ENCODE measurements at regions not wholly inside any gene's neighbourhood (a gene's known extent, or its start where the extent isn't known, plus 50 kb on each side); places are given as distances from the start of the nearest gene placed in this dataset.

- no TSS peak for BruUV-seq (replicated peaks)
- Histone ChIP-seq H3K27me3 (ENCODE audit: insufficient read depth, low read length) (no peaks in the 10 kb centered on the region), H3K4me1 (ENCODE audit: control insufficient read depth in 1 of 2, insufficient read depth in 2 of 2, low read length in 2 of 2) (no peaks in the 10 kb centered on the region), H3K79me2 (ENCODE audit: insufficient read depth, low read length) (no peaks in the 10 kb centered on the region), H3K4me3 (replicated peaks in 1 of 2; ENCODE audit: low read depth in 1 of 2, low read length in 2 of 2) (no peak overlapping the region), H3K36me3 (ENCODE audit: control insufficient read depth in 1 of 2, insufficient read depth in 2 of 2, low read length in 2 of 2) (no peaks in the 10 kb centered on the region), H2AFZ (ENCODE audit: low read depth, low read length, poor library complexity, severe bottlenecking) (no peak overlapping the region), H3K9me3 (ENCODE audit: control insufficient read depth in 1 of 2, insufficient read depth in 1 of 2, low read depth in 1 of 2, low read length in 2 of 2) (no peaks in the 10 kb centered on the region), H3K27ac (ENCODE audit: low read depth, low read length) (no peak overlapping the region), H3K4me2 (ENCODE audit: low read length) (no peak overlapping the region), H3K9ac (ENCODE audit: low read length) (no peak overlapping the region), H3K9me2 (ENCODE audit: insufficient read depth) (no peaks in the 10 kb centered on the region), H4K20me1 (ENCODE audit: insufficient read depth) (no peaks in the 10 kb centered on the region)
- CTCF ChIA-PET: no interaction called here
- RAD21 ChIA-PET (ENCODE audit: low non-redundant PET in 1 of 2, low total read pairs in 2 of 2, uncharacterized antibody in 2 of 2, unreplicated experiment in 2 of 2): no interaction called here
- TF ChIP-seq CTCF (IDR thresholded peaks at IDR 0.05 in 2 of 3, conservative IDR thresholded peaks at IDR 0.05 in 1 of 3; ENCODE audit: borderline replicate concordance in 1 of 3, insufficient read depth in 1 of 3, low read depth in 2 of 3, low read length in 2 of 3) (no peak), CEBPB (IDR thresholded peaks at IDR 0.05; ENCODE audit: low read depth) (no peak), FOSL1 (IDR thresholded peaks at IDR 0.05; ENCODE audit: low read depth) (no peak), EZH2 (IDR thresholded peaks at IDR 0.05) (no peak), POLR2AphosphoS5 (IDR thresholded peaks at IDR 0.05; ENCODE audit: low read depth, low read length) (no peak), ELF1 (IDR thresholded peaks at IDR 0.05; ENCODE audit: borderline replicate concordance, low read depth) (no peak), ZFX (IDR thresholded peaks at IDR 0.05) (no peak), POLR2A (IDR thresholded peaks at IDR 0.05; ENCODE audit: borderline replicate concordance, extremely low read depth, insufficient read depth, insufficient read length) (no peak), SP1 (IDR thresholded peaks at IDR 0.05; ENCODE audit: low read depth) (no peak)
- ATAC-seq: no peak
- intact Hi-C loops (cut with micrococcal nuclease): no loop called here
- no peak for DNase-seq (ENCODE audit: low read depth, low spot score)
- POLR2A ChIA-PET: interaction anchor here (0.6 kb wide), 1 partner anchor 872 kb away, joined by 3 read pairs; no protein-coding TSS in a partner anchor
Measured at GRCh38 chr3:162377608-162378007, 881.0 kb downstream of the OTOL1 start.

- no peak overlapping the region for H3K27ac ChIP-seq (ENCODE audit: low read depth, low read length)
- H3K4me3 ChIP-seq (replicated peaks in 1 of 2; ENCODE audit: low read depth in 1 of 2, low read length in 2 of 2): no peak overlapping the region
- POLR2A ChIA-PET: no interaction called here
- intact Hi-C loops (cut with micrococcal nuclease): no loop called here
- H3K9me2 ChIP-seq (ENCODE audit: insufficient read depth): no peaks in the 10 kb centered on the region
- CTCF ChIA-PET: no interaction called here
- no TSS peak for BruUV-seq (replicated peaks)
- ATAC-seq: no peak
- H3K36me3 ChIP-seq (ENCODE audit: control insufficient read depth in 1 of 2, insufficient read depth in 2 of 2, low read length in 2 of 2): no peaks in the 10 kb centered on the region
- no peak for DNase-seq (ENCODE audit: low read depth, low spot score)
- H3K4me1 ChIP-seq (ENCODE audit: control insufficient read depth in 1 of 2, insufficient read depth in 2 of 2, low read length in 2 of 2): no peaks in the 10 kb centered on the region; a peak in 1 of 4 replicates
- no peaks in the 10 kb centered on the region for H4K20me1 ChIP-seq (ENCODE audit: insufficient read depth)
- no peaks in the 10 kb centered on the region for H3K27me3 ChIP-seq (ENCODE audit: insufficient read depth, low read length)
- RAD21 ChIA-PET (ENCODE audit: low non-redundant PET in 1 of 2, low total read pairs in 2 of 2, uncharacterized antibody in 2 of 2, unreplicated experiment in 2 of 2): no interaction called here
- H3K79me2 ChIP-seq (ENCODE audit: insufficient read depth, low read length): no peaks in the 10 kb centered on the region
- no peak overlapping the region for H2AFZ ChIP-seq (ENCODE audit: low read depth, low read length, poor library complexity, severe bottlenecking)
- H3K9me3 ChIP-seq (ENCODE audit: control insufficient read depth in 1 of 2, insufficient read depth in 1 of 2, low read depth in 1 of 2, low read length in 2 of 2): no peaks in the 10 kb centered on the region
- no peak overlapping the region for H3K4me2 ChIP-seq (ENCODE audit: low read length)
- no peak overlapping the region for H3K9ac ChIP-seq (ENCODE audit: low read length)
- no peak for TF ChIP-seq JUND (IDR thresholded peaks at IDR 0.05)
- TF ChIP-seq MAX (IDR thresholded peaks at IDR 0.05): no peak
- no peak for TF ChIP-seq CTCF (IDR thresholded peaks at IDR 0.05 in 2 of 3, conservative IDR thresholded peaks at IDR 0.05 in 1 of 3; ENCODE audit: borderline replicate concordance in 1 of 3, insufficient read depth in 1 of 3, low read depth in 2 of 3, low read length in 2 of 3)
- no peak for TF ChIP-seq ZNF274 (IDR thresholded peaks at IDR 0.05; ENCODE audit: low read depth, low read length)
- no peak for TF ChIP-seq ELF1 (IDR thresholded peaks at IDR 0.05; ENCODE audit: borderline replicate concordance, low read depth)
- TF ChIP-seq REST (IDR thresholded peaks at IDR 0.05; ENCODE audit: low read depth): no peak
- no peak for TF ChIP-seq YY1 (IDR thresholded peaks at IDR 0.05; ENCODE audit: extremely low read depth, insufficient replicate concordance, low read depth, low read length)
Measured at GRCh38 chr3:162385387-162385786, 888.8 kb downstream of the OTOL1 start.

All from HCT116 (cell line).